ENCODE measurements at regions not wholly inside any gene's neighbourhood (a gene's known extent, or its start where the extent isn't known, plus 50 kb on each side); places are given as distances from the start of the nearest gene placed in this dataset.

- DNase-seq (ENCODE audit: low read depth): no peak
Observed at GRCh38 chr17:34141590-34141989, 113.5 kb upstream of the CCL2 start.

DNA sequence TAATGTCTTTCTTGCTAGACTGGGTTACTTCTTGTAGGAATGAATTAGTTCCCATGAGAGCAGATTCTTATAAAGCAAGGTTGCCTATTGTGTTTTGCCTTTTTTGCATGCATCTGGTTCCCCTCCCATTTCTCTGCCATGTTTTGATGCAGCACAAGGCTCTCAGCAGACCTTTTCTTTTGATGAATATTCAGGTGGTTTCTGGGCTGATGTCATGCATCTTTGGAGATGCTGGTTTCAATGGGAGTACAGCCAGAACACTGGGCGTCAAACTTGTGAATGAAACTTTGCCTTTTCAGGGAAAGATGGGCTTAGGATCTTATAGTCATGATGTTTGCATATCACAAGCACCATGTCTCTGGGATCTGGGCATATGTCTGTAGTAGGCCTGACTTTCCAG lies 111.7 kb upstream of the CCL2 start:
- no peak for DNase-seq (ENCODE audit: low read depth)

GRCh38 chr17:34146440-34147043 lies 108.5 kb upstream of the CCL2 start:
- DNase-seq (ENCODE audit: low read depth): peak; percentile 47

- DNase-seq (ENCODE audit: low read depth): no peak
Observed at GRCh38 chr17:34151102-34151501, 104.0 kb upstream of the CCL2 start.

DNA sequence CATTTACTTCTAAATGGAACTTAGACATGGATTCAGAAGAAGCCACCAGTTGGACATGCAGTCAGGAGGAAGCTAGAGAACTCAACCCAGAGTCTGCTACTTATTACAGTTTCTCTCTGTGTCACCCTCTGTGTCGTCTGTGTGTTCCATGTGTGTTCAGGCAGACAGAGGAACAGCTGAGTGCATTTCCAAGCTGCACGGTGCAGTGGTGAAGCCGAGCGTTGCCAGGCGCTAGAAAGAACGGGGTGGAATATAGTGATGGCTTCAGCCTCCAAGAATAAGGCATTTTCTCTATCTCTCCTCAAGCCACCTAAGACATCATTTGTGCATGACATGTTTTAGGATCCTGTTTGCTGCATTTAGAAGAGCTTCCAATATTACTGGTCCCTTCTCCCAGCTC lies 101.1 kb upstream of the CCL2 start:
- no peak for DNase-seq (ENCODE audit: low read depth)

GRCh38 chr17:34154961-34155730 lies 99.9 kb upstream of the CCL2 start:
- DNase-seq (ENCODE audit: low read depth): no peak

DNA sequence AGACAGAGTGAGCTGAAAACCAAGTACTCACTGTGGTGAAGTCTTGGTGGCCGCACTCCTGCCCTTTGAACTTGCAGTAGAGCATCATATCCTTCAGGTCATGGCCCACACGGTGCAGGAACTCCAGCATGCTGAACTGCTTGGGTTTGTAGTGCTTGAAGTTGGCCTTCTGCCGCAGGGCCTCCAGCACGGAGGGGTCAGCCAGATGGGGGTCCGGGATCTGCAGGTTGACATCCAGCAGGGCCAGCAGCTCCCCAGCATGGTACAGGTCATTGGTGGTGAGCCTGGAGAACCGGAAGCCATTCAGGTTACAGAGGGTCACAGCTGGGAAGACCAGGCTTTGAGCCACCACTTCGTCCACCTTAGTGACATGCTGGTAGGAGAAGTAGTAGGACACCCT lies 99.1 kb upstream of the CCL2 start:
- no peak for DNase-seq (ENCODE audit: low read depth)

DNA sequence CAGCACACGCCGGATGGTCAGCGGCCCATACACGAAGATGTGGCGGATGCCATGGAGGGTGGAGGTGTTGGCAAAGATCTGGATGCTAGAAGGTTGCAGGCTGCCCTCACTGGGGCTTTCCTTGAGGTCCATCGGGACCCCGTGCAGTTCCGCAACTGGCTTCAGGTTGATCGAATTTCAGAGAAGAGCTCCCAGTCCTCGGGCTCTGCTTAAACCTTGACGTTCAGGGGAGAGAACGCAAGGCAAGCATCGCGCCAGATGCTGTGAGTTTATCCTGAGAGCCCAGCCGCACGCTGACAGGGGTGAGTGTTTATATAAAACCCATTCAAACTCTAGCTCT lies 98.7 kb upstream of the CCL2 start:
- no peak for DNase-seq (ENCODE audit: low read depth)

DNA sequence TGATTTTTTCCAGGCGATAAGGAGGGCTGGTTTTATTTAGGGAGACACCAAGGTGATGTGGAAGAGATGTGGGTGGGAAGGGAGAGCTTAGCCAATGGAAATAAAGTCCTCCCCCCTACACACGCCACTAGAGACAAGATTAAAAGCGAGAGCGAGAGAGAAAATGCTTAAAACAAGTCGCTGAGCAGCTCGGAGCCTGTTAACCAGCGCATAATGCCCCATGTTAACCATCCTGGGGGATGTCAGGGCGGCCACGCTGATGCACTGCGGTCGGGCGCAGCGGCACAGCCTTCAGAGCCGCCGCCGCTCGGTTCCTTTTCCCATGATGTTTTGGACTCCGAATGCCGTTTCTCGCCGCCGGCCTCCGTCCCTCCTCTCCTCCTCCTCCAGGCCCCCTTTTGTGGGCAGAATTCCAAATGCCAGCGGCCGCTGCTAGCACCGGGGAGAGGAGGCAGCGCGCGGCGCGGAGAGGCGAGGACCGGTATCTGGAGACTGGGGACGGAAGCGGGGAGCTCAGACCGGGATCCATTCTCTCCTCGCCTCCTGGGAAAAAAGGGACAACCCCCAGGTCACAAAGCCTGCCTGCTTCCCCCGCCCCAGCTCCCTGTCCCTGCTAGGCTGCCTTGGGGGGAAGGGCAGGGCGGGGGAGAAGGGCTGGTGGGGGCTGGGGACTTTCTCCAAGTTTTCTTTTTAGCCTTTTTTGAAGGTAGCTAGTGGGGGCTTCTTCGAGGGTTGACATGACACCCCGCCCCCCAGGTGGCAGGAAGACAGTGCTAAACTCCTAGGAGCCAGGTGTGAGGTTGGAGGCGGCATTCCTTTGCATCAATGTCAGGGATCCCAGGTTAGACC lies 98.1 kb upstream of the CCL2 start:
- no peak for DNase-seq (ENCODE audit: low read depth)

- no peak for DNase-seq (ENCODE audit: low read depth)
Observed at GRCh38 chr17:34161690-34162089, 93.4 kb upstream of the CCL2 start.

GRCh38 chr17:34163123-34163522 lies 92.0 kb upstream of the CCL2 start:
- DNase-seq (ENCODE audit: low read depth): no peak

DNA sequence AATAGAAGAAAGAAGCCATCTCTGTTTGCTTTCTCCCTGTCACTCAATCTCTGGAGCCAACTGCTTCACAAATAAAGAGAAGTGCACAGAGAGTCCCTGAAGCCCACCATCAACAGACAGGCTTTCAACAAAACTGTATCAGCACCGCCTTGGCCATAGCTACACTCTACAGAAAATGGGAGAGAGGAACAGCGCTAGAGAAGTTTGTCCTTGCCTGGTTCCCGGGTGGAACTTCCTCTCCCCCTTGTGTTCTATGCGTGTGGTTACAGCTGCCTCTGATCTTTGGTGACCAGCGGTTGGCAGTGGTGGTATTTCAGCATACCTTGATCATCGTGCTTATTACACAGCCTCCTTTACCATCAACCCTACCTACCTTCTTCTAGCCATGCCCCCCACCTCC lies 91.4 kb upstream of the CCL2 start:
- DNase-seq (ENCODE audit: low read depth): no peak

- no peak for DNase-seq (ENCODE audit: low read depth)
Observed at GRCh38 chr17:34164837-34165236, 90.2 kb upstream of the CCL2 start.

- DNase-seq (ENCODE audit: low read depth): no peak
Observed at GRCh38 chr17:34166352-34166751, 88.7 kb upstream of the CCL2 start.

DNA sequence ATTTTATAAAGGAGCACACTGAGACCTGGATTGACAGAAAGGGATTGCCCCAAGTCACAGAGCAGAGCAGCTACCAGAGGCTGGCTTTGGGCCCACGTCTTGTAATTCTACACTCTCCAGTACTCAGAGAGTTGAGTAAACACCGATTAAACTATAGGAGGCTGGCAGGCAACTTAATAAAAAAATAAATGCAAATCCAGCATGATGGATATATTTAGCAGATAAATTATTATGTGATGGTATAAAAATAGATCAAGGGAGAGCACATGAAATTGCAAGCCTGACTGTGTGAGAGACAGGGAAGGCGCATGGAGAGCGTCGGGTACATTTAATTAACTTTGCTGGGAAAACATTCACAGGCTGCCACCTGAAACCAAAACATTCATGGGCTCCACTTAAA lies 87.7 kb upstream of the CCL2 start:
- DNase-seq (ENCODE audit: low read depth): no peak

DNA sequence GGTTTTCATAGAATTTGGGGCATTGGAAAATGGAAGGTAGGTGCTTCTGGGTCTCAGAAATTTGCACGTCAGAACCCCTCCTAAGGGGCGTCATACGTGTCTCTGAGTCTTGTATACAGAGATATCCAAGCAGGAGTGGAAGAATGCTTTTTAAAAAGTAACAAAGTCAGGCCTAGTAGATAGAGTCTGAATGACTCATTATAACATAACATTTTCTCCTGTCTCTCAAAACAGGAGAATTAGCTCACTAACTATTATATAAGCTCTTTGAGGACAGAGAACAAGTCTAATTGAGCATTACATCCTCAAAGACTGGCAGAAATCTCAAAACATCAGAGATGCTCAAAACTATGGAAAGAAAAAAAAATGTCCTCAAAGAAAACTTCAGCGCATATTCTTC lies 86.1 kb upstream of the CCL2 start:
- DNase-seq (ENCODE audit: low read depth): no peak

- DNase-seq (ENCODE audit: low read depth): no peak
Observed at GRCh38 chr17:34169496-34169895, 85.6 kb upstream of the CCL2 start.

- peak; percentile 26 for DNase-seq (ENCODE audit: low read depth)
Observed at GRCh38 chr17:34171245-34171818, 83.8 kb upstream of the CCL2 start.

DNA sequence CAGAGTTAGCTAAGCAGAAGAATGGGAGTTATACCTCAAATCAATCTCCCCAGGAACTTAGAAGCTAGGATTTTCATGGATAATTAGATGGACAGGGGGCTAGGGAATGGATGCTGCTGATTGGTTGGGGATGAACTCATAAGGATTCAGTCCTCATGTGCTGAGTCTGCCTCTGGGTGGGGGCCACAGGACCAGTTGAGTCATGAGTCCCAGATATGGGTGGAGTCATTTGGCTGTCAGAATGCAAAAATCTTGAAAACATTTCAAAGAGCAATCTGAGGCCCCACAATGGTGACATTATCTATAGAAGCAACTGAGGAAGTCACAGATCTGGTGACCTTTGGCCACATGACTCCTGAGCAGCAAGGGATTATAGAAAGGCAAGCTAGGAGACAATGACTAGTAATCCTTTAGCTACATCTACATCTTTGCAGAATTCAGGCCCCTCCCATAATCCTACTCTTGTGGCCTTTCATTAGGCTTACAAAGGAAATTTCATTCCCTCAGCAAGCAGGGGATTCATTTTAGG lies 82.6 kb upstream of the CCL2 start:
- DNase-seq (ENCODE audit: low read depth): no peak

DNA sequence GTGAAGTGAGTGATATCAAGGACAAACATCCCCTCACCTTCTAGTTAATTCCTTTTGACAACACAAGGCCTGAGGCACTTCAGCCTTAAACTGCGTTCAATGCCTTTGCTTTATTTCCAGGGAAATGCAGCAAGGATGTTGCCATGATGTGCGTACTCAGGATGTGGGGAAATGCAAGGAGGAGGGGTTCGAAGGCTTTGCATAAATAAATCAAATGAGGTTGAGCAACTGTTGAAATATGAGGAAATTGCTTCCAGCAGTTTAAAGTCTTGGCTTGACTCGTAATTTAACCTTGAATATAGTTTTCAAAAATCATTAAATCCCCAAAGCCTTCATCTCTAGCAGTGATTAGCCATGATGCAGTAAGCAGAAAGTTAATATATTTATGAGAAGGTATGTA lies 81.8 kb upstream of the CCL2 start:
- DNase-seq (ENCODE audit: low read depth): no peak

GRCh38 chr17:34174496-34174895 lies 80.6 kb upstream of the CCL2 start:
- no peak for DNase-seq (ENCODE audit: low read depth)

DNA sequence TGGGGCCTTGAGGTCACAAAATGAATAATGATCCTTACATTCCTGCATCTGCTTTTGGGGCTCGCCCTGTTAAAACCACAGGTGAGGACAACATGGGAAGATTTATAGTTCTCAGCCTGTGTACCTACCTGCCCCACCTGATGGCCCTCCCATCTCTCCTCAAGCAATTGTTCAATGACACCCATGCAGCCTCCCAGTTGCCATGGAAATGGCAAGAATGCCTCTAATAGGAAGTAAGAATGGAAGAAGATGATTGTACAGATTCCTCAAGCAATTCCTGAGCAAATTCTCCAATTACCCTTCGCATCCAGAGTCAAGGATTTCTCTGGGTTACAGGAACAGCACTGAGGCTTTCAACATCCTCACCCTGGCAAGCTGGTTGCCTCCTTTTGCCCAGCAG lies 78.6 kb upstream of the CCL2 start:
- DNase-seq (ENCODE audit: low read depth): no peak

DNA sequence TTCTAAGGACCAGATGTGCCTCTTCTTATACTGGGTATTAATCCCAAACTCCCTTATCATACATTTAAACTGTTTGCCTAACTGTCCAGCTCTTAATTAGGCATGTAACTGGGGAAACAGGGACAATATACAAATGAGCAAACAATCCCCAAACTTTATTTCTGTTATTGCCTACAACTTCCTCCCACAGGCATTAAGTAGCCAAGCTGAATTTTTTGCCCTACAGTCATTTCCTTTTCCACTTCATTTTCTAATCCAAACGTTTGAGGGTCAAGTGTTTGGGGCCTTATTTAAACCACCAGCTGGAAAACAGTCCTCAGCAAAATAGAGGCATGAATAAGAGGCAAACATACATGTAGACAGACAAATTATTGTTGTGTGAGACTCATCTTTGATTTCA lies 77.4 kb upstream of the CCL2 start:
- DNase-seq (ENCODE audit: low read depth): no peak

Data from activated T-cell treated with anti-CD3 and anti-CD28 coated beads for 48 hours (primary cell).